ENCODE measurements at regions not wholly inside any gene's neighbourhood (a gene's known extent, or its start where the extent isn't known, plus 50 kb on each side); places are given as distances from the start of the nearest gene placed in this dataset.

DNA sequence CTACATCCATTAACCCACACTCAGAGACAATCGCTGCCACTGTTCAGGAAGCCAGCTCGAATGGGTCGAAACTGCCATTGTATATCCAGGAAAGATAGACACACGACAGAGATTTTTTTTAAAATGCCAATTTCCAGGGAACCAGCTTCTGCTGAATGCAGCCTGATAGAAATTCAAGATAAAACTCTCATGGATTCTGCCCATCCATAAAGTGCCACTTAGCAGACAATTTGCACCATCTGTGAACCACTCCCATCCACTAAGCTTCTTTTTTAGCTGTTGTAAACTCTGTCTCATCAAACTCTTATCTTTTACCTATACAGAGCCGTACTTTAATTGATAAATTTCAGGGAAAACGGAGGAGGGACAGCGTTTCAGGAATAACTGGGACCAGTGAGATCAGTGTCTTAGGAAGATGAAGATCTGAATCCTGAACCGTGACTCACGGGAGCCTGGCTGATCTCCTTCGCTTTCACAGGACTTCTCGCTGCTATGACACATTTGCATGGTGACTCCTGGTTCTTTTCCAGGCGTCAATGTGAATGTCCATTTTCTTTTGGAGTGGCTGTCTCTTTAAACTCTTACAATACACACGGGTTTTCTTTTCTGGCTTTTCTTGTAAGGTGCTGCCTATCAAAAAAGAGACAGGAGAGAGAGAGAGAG is 103.4 kb downstream of the FAM204A start:
- no peak for DNase-seq
- H3K4me3 ChIP-seq = no peak overlapping the region
- intact Hi-C loops (cut with DNase I; ENCODE audit: low total_unique reads) = no loop called here

GRCh38 chr10:118237930-118238329 is 104.2 kb downstream of the FAM204A start:
- no peak overlapping the region for H3K4me3 ChIP-seq
- intact Hi-C loops (cut with DNase I; ENCODE audit: low total_unique reads) = no loop called here
- peaks cover 0 to 8% (median 3%) of the 10 kb centered on the region in 4 donors for H3K4me1 ChIP-seq
- no peaks in the 10 kb centered on the region for H3K36me3 ChIP-seq
- WGBS, 5 donors = 77 to 88% (median 81%) methylated on average over 5 of the region's 5 CpGs
- no peak for DNase-seq
- TF ChIP-seq POLR2AphosphoS5 (IDR thresholded peaks at IDR 0.05) = no peak
- TF ChIP-seq EP300 (IDR thresholded peaks at IDR 0.05) = no peak
- no peak for TF ChIP-seq POLR2A (IDR thresholded peaks at IDR 0.05)
- no peaks in the 10 kb centered on the region for H3K9me3 ChIP-seq
- H3K27ac ChIP-seq = no peak overlapping the region
- H3K27me3 ChIP-seq = peaks cover 0 to 92% (median 25%) of the 10 kb centered on the region in 3 donors

More for the DNA sequence above, 103.4 kb downstream of the FAM204A start:
- H3K27ac ChIP-seq = no peak overlapping the region
- no peak for TF ChIP-seq EP300 (IDR thresholded peaks at IDR 0.05)
- no peak for TF ChIP-seq CTCF (IDR thresholded peaks at IDR 0.05)
- TF ChIP-seq POLR2A (IDR thresholded peaks at IDR 0.05) = no peak
- no peak for TF ChIP-seq POLR2AphosphoS5 (IDR thresholded peaks at IDR 0.05)
- no peaks in the 10 kb centered on the region for H3K9me3 ChIP-seq
- H3K4me1 ChIP-seq = peaks cover 0 to 8% (median 3%) of the 10 kb centered on the region in 4 donors
- no peaks in the 10 kb centered on the region for H3K36me3 ChIP-seq
- 29 to 48% (median 35%) methylated on average over 13 of the region's 13 CpGs for WGBS, 5 donors
- H3K27me3 ChIP-seq = peaks cover 0 to 94% (median 33%) of the 10 kb centered on the region in 3 donors

DNA sequence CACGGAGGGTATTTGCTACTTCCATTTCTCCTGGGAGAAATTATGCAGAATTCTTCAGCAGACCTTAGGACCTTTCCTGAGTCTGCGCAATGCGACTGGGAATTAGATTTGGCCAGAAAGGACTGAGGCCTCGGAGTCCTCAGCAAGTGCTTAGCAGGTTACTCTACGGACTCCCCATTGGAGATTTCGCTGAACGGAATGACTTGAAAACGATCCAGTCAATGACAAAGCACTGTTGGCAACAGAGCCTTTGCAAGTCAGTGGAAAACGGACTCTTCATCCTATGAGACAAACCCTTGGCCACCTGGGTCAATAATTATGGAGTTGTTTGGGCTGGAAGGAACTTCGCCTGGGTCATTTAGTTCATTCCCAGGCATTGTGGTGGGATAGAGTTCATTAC is 107.4 kb downstream of the FAM204A start:
- TF ChIP-seq CTCF (IDR thresholded peaks at IDR 0.05) (no peak), POLR2AphosphoS5 (IDR thresholded peaks at IDR 0.05) (no peak), EP300 (IDR thresholded peaks at IDR 0.05) (no peak), POLR2A (IDR thresholded peaks at IDR 0.05) (no peak)
- DNase-seq = peak in 1 of 2 donors; percentile 17
- H3K4me1 ChIP-seq = no peaks in the 10 kb centered on the region
- no peaks in the 10 kb centered on the region for H3K9me3 ChIP-seq
- H3K27ac ChIP-seq = no peak overlapping the region
- intact Hi-C loops (cut with DNase I; ENCODE audit: low total_unique reads) = no loop called here
- no peaks in the 10 kb centered on the region for H3K36me3 ChIP-seq
- peaks cover 0 to 70% (median 7%) of the 10 kb centered on the region in 3 donors for H3K27me3 ChIP-seq
- 69 to 74% (median 73%) methylated on average over 10 of the region's 10 CpGs for WGBS, 5 donors
- no peak overlapping the region for H3K4me3 ChIP-seq

DNA sequence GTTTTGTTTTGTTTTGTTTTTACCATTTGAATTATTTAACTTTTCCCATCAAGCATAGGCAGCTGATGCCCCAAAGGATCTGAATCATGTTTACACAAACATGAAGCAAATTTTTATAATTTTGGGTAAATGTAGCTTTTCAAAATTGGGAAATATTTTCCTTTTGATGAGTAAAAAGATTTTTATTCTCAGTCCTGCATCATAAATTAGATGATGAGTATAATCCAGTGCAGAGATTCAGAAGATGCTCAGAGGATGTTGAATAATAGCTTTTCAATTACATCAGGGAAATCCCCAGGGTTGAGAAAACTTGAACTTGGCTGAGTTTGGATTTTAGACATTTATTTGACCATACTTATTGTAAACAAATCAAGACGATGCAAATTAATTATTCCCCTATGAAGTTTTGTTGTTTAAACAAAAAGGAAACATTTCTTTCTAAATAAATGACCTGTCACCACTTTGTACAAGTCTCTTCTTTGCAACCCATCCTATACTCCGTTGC is 121.7 kb downstream of the FAM204A start:
- Histone ChIP-seq H3K9me3 (no peaks in the 10 kb centered on the region), H3K27ac (no peak overlapping the region), H3K4me3 (no peak overlapping the region), H3K4me1 (no peaks in the 10 kb centered on the region), H3K36me3 (no peaks in the 10 kb centered on the region), H3K27me3 (peaks cover 0 to 5% (median 0%) of the 10 kb centered on the region in 3 donors)
- WGBS, 5 donors = 33 to 60% (median 40%) methylated on average over 2 of the region's 2 CpGs
- no peak for DNase-seq
- TF ChIP-seq EP300 (IDR thresholded peaks at IDR 0.05) (no peak), CTCF (IDR thresholded peaks at IDR 0.05) (no peak), POLR2A (IDR thresholded peaks at IDR 0.05) (no peak), POLR2AphosphoS5 (IDR thresholded peaks at IDR 0.05) (no peak)
- intact Hi-C loops (cut with DNase I; ENCODE audit: low total_unique reads) = no loop called here

GRCh38 chr10:118218562-118218961 is 123.6 kb downstream of the FAM204A start:
- intact Hi-C loops (cut with DNase I; ENCODE audit: low total_unique reads) = no loop called here
- 83 to 94% (median 89%) methylated on average over 6 of the region's 6 CpGs for WGBS, 5 donors
- TF ChIP-seq EP300 (IDR thresholded peaks at IDR 0.05) = no peak
- TF ChIP-seq POLR2A (IDR thresholded peaks at IDR 0.05) = no peak
- TF ChIP-seq CTCF (IDR thresholded peaks at IDR 0.05) = no peak
- TF ChIP-seq POLR2AphosphoS5 (IDR thresholded peaks at IDR 0.05) = no peak
- Histone ChIP-seq H3K27me3 (peaks cover 0 to 5% (median 0%) of the 10 kb centered on the region in 3 donors), H3K27ac (no peak overlapping the region), H3K9me3 (no peaks in the 10 kb centered on the region), H3K4me3 (no peak overlapping the region), H3K4me1 (no peaks in the 10 kb centered on the region), H3K36me3 (no peaks in the 10 kb centered on the region)
- no peak for DNase-seq

Measured in stomach (tissue), 8 donors.